ENCODE measurements at regions not wholly inside any gene's neighbourhood (a gene's known extent, or its start where the extent isn't known, plus 50 kb on each side); places are given as distances from the start of the nearest gene placed in this dataset.

- DNase-seq: no peak
Measured at GRCh38 chr13:40403509-40404241, 262.8 kb downstream of the FOXO1 start.

GRCh38 chr13:40404407-40404806, 262.0 kb downstream of the FOXO1 start:
- no peak for DNase-seq

- DNase-seq: no peak
Measured at GRCh38 chr13:40404967-40405716, 261.3 kb downstream of the FOXO1 start.

- DNase-seq: no peak
Measured at GRCh38 chr13:40406405-40407120, 259.9 kb downstream of the FOXO1 start.

GRCh38 chr13:40407567-40407966, 258.9 kb downstream of the FOXO1 start:
- no peak for DNase-seq

GRCh38 chr13:40408602-40409001, 257.8 kb downstream of the FOXO1 start:
- no peak for DNase-seq

- no peak for DNase-seq
Measured at GRCh38 chr13:40409278-40409677, 257.2 kb downstream of the FOXO1 start.

GRCh38 chr13:40410315-40410714, 256.1 kb downstream of the FOXO1 start:
- DNase-seq: no peak

GRCh38 chr13:40420160-40420740, 246.2 kb downstream of the FOXO1 start:
- DNase-seq: no peak

- no peak for DNase-seq
Measured at GRCh38 chr13:40422588-40423235, 243.7 kb downstream of the FOXO1 start.

- no peak for DNase-seq
Measured at GRCh38 chr13:40428354-40428753, 238.1 kb downstream of the FOXO1 start.

- DNase-seq: no peak
Measured at GRCh38 chr13:40429706-40430545, 236.5 kb downstream of the FOXO1 start.

GRCh38 chr13:40432018-40432978, 234.1 kb downstream of the FOXO1 start:
- no peak for DNase-seq

- DNase-seq: no peak
Measured at GRCh38 chr13:40433001-40433400, 233.4 kb downstream of the FOXO1 start.

- DNase-seq: no peak
Measured at GRCh38 chr13:40433577-40433976, 232.9 kb downstream of the FOXO1 start.

- DNase-seq: no peak
Measured at GRCh38 chr13:40434516-40435397, 231.7 kb downstream of the FOXO1 start.

GRCh38 chr13:40438022-40438680, 228.3 kb downstream of the FOXO1 start:
- no peak for DNase-seq

GRCh38 chr13:40438999-40439797, 227.2 kb downstream of the FOXO1 start:
- no peak for DNase-seq
